OCI-LY7 (cell line): ENCODE measurements at regions not wholly inside any gene's neighbourhood (a gene's known extent, or its start where the extent isn't known, plus 50 kb on each side); places are given as distances from the start of the nearest gene placed in this dataset.

ENCODE experiments used
- BruUV-seq: library from RNA; stranded (reverse); fragments of 400-500 nt; replicated peaks from 2 replicates; lab custom pipeline; 2021; lab: Mats Ljungman, UMichigan
- CTCF ChIA-PET: fragments of 300-600 bp; sonication (Branson Sonifier 250); formaldehyde crosslinking; loops from one replicate; lab custom pipeline; 2022; ENCODE audit warnings: antibody characterized with exemption; ENCODE audit not compliant: unreplicated experiment; lab: Charles Lee
- POLR2A ChIA-PET: fragments of 300-600 bp; sonication (Branson Sonifier 250); formaldehyde crosslinking; loops from one replicate; lab custom pipeline; 2022; ENCODE audit warnings: antibody characterized with exemption; lab: Charles Lee
- DNase-seq: peaks from one replicate; pipeline ENCODE4 v3.0.0-alpha.2; 2015; ENCODE audit warnings: low spot score
- H2AFZ ChIP-seq: fragments of 200-600 bp; sonication (generic), shearing (Covaris generic); 2 replicates; pipeline ENCODE4 v1.6.1; 2014; ENCODE audit warnings: mild to moderate bottlenecking, antibody characterized with exemption, low read length, moderate library complexity
- H3K27ac ChIP-seq: fragments of 200-600 bp; sonication (generic); 2 replicates; pipeline ENCODE4 v1.5.1; 2014; ENCODE audit warnings: mixed run types, low read depth, mild to moderate bottlenecking, moderate library complexity, low read length, inconsistent platforms; ENCODE audit not compliant: poor library complexity, severe bottlenecking
- H3K36me3 ChIP-seq: fragments of 200-600 bp; sonication (generic); 2 replicates; pipeline ENCODE4 v1.6.1; 2014; ENCODE audit warnings: mild to moderate bottlenecking, antibody characterized with exemption, low read length, moderate library complexity, mixed read lengths; ENCODE audit not compliant: insufficient read depth
- H3K4me1 ChIP-seq: fragments of 200-600 bp; sonication (generic); 2 replicates; pipeline ENCODE4 v1.5.1; 2014; ENCODE audit warnings: mild to moderate bottlenecking, low read length; ENCODE audit not compliant: insufficient read depth, poor library complexity, severe bottlenecking
- H3K4me2 ChIP-seq: fragments of 200-600 bp; sonication (generic); 2 replicates; pipeline ENCODE4 v1.6.1; 2014; ENCODE audit warnings: mild to moderate bottlenecking, low read length
- H3K4me3 ChIP-seq: fragments of 200-600 bp; sonication (generic); 2 replicates; pipeline ENCODE4 v1.5.1; 2014; ENCODE audit warnings: mild to moderate bottlenecking, low read depth, low read length; ENCODE audit not compliant: poor library complexity, severe bottlenecking
- H3K79me2 ChIP-seq: fragments of 200-600 bp; sonication (generic); 2 replicates; pipeline ENCODE4 v1.6.1; 2016; ENCODE audit warnings: low read depth, mild to moderate bottlenecking, low read length, moderate library complexity, mixed read lengths; ENCODE audit not compliant: insufficient read depth
- H3K9me2 ChIP-seq: fragments of 200-600 bp; sonication (generic); 2 replicates; pipeline ENCODE4 v1.6.1; 2016; ENCODE audit warnings: mild to moderate bottlenecking, low read length, mixed read lengths; ENCODE audit not compliant: insufficient read depth
- H3K9me3 ChIP-seq: fragments of 200-600 bp; sonication (generic); 2 replicates; pipeline ENCODE4 v1.6.1; 2014; ENCODE audit warnings: mild to moderate bottlenecking, mixed run types, low read length, mixed read lengths
- H4K20me1 ChIP-seq: fragments of 200-600 bp; sonication (generic); 2 replicates; pipeline ENCODE4 v1.6.1; 2014; ENCODE audit warnings: mild to moderate bottlenecking, antibody characterized with exemption, low read length, moderate library complexity, mixed read lengths; ENCODE audit not compliant: insufficient read depth
- EZH2phosphoT487 ChIP-seq: fragments of 200-600 bp; sonication (generic); IDR thresholded peaks from 2 replicates; pipeline ENCODE4 v1.6.1; 2018; ENCODE audit warnings: low read depth, borderline replicate concordance, mild to moderate bottlenecking, mixed run types, antibody characterized with exemption, low read length, moderate library complexity, mixed read lengths
- intact Hi-C: fragments of 100-400 bp; cut with micrococcal nuclease; formaldehyde crosslinking; loops from one replicate; pipeline ENCODE4 v1.10.0; 2022; ENCODE audit not compliant: unreplicated experiment
- TF ChIP-seq, protein P1 (sequence below): fragments of 200-600 bp; sonication (generic); conservative IDR thresholded peaks from 2 replicates; pipeline ENCODE4 v1.5.1; 2014; ENCODE audit warnings: mild to moderate bottlenecking, antibody characterized with exemption, low read length, moderate library complexity, mixed read lengths

GRCh38 chr18:72273025-72273424, 271.1 kb downstream of the CBLN2 start:
- no peaks in the 10 kb centered on the region for H3K79me2 ChIP-seq

DNA sequence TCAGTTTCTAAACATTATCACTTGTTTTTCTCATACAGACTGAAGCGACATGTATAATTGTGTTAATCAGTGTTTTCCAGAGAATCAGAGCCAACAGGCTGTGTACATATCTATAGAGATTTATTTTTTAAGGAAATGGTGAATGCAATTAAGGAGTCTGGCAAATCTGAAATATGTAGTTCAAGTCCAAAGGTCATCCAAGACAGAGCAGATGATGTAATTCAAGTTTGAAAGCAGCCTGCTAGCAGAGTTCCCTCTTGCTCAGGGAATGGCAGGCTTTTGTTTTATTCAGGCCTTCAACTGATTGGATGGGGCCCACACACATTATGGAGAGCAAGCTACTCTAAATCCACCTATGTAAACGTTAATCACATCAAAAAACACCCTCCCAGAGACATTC, 282.6 kb downstream of the CBLN2 start:
- Histone ChIP-seq H3K4me3 (no peak overlapping the region), H3K79me2 (no peaks in the 10 kb centered on the region), H3K9me2 (no peaks in the 10 kb centered on the region), H4K20me1 (no peaks in the 10 kb centered on the region), H3K27ac (no peak overlapping the region), H3K36me3 (no peaks in the 10 kb centered on the region), H3K4me1 (no peaks in the 10 kb centered on the region), H3K9me3 (no peaks in the 10 kb centered on the region), H3K4me2 (no peak overlapping the region), H2AFZ (no peak overlapping the region)
- BruUV-seq = no TSS peak
- intact Hi-C loops = no loop called here
- POLR2A ChIA-PET = no interaction called here
- TF ChIP-seq EZH2phosphoT487 = no peak
- TF ChIP-seq, protein P1, sequence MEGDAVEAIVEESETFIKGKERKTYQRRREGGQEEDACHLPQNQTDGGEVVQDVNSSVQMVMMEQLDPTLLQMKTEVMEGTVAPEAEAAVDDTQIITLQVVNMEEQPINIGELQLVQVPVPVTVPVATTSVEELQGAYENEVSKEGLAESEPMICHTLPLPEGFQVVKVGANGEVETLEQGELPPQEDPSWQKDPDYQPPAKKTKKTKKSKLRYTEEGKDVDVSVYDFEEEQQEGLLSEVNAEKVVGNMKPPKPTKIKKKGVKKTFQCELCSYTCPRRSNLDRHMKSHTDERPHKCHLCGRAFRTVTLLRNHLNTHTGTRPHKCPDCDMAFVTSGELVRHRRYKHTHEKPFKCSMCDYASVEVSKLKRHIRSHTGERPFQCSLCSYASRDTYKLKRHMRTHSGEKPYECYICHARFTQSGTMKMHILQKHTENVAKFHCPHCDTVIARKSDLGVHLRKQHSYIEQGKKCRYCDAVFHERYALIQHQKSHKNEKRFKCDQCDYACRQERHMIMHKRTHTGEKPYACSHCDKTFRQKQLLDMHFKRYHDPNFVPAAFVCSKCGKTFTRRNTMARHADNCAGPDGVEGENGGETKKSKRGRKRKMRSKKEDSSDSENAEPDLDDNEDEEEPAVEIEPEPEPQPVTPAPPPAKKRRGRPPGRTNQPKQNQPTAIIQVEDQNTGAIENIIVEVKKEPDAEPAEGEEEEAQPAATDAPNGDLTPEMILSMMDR = no peak
- no peak for DNase-seq
- CTCF ChIA-PET = no interaction called here

More at GRCh38 chr18:72273025-72273424, 271.1 kb downstream of the CBLN2 start:
- POLR2A ChIA-PET = interaction anchor here (0.6 kb wide), 1 partner anchor 16 kb away, joined by 4 read pairs; no protein-coding TSS in a partner anchor
- Histone ChIP-seq H2AFZ (no peak overlapping the region), H3K4me3 (no peak overlapping the region), H3K27ac (no peak overlapping the region), H3K4me1 (no peaks in the 10 kb centered on the region), H3K36me3 (no peaks in the 10 kb centered on the region), H3K4me2 (no peak overlapping the region), H3K9me3 (no peaks in the 10 kb centered on the region), H3K9me2 (no peaks in the 10 kb centered on the region), H4K20me1 (no peaks in the 10 kb centered on the region)
- CTCF ChIA-PET = no interaction called here
- TF ChIP-seq, protein P1 = no peak
- no peak for TF ChIP-seq EZH2phosphoT487
- no peak for DNase-seq
- no TSS peak for BruUV-seq
- intact Hi-C loops = no loop called here

DNA sequence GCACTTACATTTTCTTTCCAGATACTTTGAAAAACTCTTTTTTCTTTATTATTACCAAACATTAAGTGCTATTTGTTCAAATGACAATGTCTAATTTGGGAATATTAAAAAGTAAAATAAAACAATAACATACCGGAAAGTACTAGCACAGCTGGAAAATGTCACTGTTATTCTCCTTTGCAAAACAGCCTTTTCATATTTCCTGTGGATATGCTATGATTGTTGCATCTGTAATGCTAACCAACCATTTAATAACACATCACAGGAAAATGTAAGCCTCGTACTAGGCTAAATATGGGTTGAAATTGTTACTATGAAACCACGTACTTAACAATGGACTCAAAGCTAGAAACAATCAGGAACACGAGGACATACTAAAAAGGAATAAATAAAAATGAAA, 298.1 kb downstream of the CBLN2 start:
- no peak overlapping the region for H3K4me3 ChIP-seq
- H3K36me3 ChIP-seq = no peaks in the 10 kb centered on the region
- H3K9me3 ChIP-seq = no peaks in the 10 kb centered on the region
- H2AFZ ChIP-seq = no peak overlapping the region
- no TSS peak for BruUV-seq
- CTCF ChIA-PET = no interaction called here
- TF ChIP-seq EZH2phosphoT487 = no peak
- TF ChIP-seq, protein P1 = no peak
- H3K79me2 ChIP-seq = no peaks in the 10 kb centered on the region
- POLR2A ChIA-PET = no interaction called here
- intact Hi-C loops = no loop called here
- H3K9me2 ChIP-seq = no peaks in the 10 kb centered on the region
- H3K4me2 ChIP-seq = no peak overlapping the region
- no peak overlapping the region for H3K27ac ChIP-seq
- DNase-seq = no peak
- H4K20me1 ChIP-seq = no peaks in the 10 kb centered on the region
- no peaks in the 10 kb centered on the region for H3K4me1 ChIP-seq
